Anterior cingulate cortex (tissue), 58 donors: ENCODE measurements at regions not wholly inside any gene's neighbourhood (a gene's known extent, or its start where the extent isn't known, plus 50 kb on each side); places are given as distances from the start of the nearest gene placed in this dataset.
A peak's percentile ranks its signal among the peaks of the same experiment; 100 is the strongest.

Source experiments
- DNase-seq, 58 donors: peaks; one replicate each; lab custom pipeline; 2025; lab: John Stamatoyannopoulos, UW

DNA sequence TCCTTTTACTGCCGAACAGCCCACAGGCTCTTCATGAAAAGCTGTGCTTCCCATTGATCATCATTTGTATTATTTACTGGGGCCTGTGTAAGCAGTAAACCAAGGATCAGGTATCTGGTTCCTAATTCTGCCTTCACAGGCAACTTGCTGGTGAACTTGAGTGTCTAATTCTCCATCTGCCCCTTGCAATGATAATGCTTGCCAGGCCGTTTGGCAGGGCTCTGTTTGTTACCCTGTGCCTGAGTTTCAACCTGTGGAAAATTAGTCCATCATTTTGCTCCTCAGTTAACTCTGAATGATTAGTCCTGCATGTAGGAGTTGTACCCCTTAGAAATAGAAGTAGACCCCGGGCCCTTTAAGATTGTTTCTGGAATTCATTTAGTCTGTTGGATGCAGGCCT is 298.4 kb upstream of the CADM1 start:
- DNase-seq: no peak

DNA sequence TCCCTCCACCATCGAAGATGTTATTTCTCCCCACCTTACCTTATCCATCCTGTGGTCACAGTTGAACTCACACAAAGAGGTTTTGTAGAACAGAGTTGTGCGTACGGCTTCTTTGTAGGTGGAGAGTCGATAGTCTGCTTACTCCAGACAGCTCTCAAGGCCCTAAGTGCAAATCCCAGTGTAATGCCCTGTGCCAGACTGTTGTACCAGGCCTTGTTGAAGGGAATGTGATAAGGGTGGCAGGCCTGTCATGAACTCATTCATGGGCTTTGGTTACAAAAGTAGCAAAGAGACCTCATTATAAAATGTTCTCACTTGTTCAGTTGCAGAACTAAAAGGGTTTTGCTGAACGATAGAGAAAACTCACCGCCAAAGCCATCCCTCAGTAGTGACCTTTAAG is 288.7 kb upstream of the CADM1 start:
- DNase-seq: no peak

DNA sequence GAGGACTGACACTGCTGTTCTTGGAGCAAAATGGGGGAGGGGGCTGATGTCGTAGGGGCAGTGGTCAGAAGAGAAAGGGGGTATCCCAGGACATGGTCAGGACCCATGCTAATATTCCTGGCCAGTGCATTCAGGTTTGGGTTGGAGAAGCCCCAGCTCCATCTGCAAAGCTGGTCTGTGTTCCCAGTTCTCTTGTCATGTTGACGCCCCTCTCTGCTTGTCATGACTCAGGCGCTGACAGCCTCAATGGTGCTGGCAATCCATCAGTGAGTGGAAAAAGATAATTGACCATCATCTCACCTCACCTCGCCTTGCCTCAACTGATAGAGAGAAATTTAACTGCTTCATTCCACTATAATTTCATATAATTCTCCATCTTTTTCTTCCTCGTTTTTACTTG is 283.1 kb upstream of the CADM1 start:
- no peak for DNase-seq

DNA sequence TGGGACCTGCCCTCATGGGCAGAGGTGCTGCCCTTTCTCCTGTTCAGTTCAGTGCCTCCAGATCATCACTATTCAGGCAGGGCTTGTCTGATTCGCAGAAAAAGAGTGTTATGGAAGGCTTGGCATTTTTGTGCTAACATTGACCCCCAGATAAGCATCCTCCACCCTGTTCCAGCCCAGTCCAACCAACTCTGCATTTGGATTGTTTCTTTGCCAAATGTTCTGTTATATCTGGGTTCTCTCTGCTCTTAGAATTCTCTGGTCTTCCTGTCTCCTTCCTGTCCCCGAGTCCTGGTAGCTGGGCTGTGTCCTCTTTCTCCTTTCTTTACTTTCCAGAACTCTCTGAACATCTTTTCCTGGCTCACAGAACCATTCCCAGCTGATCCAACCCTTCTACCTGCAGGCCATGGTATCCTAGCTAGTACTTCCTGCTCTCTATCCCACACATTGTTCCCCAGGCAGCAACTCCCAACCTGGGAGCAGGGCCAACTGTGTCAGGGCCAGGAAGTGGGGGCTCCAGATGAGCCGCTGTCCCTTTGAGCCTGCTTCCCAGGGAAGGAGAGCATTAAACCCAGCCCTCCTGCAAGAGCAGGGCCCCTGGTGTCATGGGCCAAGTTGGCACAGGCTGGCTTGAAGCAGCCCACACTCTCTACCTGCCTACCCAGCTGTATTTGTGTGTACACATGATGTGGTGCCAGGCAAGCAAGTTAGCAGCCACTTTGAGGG is 280.7 kb upstream of the CADM1 start:
- no peak for DNase-seq

DNA sequence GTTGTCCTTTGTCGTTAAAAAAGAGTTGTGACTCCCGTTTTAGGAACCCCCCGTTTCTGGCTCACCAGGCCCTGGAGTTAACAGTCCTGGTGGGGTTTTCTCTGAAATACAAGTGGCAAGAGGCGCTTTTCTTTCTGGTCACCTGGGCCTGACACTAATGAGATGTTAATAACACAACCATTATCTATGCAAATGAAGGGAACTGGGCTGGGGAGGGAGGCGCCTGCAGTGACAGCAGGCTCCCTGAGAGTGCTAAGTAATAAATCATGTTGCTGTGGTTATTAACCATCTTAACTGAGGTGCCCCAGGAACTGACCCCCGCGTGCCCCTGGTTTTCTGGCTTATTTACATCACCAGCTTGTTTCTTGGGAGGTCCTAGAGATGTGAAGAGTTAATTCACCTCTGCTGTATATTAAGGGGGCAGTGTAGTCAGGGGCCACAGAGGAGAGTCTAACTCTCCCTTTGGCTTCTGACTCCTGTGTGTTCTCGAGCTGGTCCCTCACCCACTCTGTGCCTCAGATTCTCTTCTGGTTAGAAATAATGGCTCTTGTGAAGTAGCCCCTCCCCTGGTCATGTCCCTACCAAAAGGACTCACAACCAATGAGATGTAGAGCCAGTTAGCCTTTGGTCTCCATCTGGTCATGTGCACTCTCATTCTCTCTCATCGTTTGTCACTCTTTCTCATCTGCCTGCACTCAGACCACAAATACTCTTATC is 276.6 kb upstream of the CADM1 start:
- DNase-seq: no peak

DNA sequence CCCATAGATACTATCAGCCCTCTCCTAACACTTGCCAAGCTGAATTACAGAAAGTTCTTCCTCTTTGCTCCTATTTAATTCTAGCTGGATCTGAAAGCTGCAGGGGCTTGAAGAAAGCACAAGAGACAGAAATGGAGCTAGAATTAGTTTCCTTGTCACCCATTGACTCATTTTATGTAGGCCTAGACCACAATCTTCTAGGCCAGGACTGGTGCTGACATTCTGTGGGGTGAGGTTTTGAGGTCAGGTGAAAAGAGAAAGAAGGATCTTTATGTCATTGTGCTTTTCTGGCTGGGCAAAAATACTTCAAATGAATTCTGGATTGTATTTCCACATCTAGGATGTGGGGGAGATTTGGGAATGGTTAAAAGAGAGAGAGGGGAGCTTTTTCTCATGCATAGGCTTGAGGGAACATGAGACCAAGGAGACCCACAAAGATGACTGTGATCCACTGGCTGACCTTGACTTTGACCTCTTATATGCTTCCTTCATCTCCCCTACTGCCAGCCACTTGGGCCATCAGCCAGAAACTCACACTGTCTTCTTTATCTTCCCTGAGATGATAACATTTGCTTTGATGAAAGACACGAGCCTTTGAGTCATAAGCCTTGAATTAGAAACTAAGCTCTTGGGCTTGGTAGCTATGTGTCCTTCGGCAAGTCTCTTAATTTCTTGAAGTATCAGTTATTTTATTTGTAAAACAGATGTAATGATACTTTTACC is 274.9 kb upstream of the CADM1 start:
- DNase-seq: no peak

DNA sequence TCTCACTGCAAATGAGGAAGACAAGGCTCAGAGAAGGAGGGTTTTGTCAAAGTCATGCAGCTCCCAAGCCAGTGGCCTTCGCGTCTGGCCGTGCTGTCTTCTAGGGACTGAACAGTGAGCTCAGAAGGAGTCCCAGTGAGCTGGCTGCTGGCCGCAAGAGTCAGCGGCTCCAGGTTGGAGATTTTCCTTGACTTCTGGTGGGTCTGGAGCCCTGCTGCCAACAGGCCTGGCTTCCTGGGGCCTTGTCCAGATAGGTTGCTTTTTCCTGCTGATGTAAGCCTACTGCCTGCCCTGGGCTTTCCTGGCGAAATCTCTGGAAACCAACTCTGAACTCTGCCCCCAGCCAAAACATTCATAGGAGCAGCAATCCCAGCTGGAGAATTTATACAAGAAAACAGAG is 272.7 kb upstream of the CADM1 start:
- no peak for DNase-seq

DNA sequence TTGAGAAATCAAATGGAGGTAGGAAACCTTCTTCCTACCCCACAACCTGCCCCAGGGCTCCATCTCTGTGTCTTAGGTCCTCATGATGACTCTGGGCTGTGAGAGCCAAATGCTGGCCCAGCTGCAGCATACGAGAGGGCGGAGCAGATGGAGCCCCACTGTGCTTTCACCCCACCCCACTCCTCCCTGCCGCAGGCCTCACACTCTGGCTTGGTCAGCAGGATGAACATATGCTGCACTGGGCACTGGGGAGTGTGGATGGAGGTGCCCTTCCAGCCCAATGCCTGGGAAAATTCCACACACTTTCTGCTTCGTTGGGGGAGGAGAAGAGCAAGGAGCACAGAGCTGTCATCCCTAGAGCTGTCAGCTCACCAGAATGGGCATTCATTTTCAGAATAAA is 271.6 kb upstream of the CADM1 start:
- no peak for DNase-seq

DNA sequence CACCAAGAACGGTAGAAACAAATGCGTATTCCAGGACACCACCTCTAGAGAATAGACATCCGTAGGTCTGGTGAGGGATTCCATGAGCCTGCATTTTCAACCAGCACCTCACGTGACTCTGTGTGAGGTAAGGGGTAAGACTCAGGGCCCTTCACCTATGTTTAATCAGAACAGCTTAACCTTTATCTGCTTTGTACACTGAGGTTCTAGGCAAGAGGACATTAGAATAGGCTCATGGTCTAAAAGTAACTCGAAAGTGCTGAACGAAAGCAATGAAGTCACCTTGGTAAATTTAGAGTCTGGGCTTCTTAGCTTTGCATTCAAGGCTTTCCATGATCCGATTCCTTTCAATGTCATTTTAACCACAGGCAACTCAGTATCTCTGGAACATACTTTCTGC is 270.5 kb upstream of the CADM1 start:
- DNase-seq: no peak

DNA sequence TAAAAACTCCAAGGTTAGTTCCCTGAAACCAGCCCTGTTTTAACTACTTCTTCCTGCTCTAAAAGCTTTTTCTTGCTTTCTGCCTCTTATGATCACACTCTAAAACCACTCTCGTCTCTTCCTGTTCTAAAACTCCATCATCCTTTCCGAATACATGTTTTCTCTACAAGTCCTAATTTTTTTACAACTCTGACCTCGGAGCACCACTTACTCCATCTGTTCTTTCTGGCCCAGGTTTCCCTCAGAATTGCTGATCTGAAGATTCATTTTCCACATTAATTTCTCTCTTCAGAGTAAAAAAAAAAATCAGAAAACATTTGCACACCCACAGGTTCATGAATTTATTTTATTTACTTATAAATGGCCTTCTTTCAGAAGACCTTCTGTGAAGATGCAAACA is 265.7 kb upstream of the CADM1 start:
- no peak for DNase-seq

DNA sequence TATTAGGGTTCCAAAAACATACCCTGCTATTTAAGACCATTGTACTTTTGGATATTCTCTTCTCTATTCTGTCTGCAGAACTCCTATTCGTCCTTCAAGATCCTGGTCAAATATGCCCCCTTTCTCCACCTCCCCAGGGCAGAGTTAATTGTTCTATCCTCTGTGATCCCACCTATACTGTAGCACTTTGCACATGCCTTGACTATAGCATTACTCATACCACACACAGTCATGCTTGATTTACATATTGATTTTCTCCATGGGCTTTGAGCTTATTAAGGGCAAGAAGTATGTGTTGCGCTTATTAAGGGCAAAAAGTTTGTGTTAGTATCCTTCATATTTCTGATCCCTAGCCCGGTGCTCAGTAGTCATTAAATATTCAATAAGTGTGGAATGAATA is 263.7 kb upstream of the CADM1 start:
- DNase-seq: no peak

DNA sequence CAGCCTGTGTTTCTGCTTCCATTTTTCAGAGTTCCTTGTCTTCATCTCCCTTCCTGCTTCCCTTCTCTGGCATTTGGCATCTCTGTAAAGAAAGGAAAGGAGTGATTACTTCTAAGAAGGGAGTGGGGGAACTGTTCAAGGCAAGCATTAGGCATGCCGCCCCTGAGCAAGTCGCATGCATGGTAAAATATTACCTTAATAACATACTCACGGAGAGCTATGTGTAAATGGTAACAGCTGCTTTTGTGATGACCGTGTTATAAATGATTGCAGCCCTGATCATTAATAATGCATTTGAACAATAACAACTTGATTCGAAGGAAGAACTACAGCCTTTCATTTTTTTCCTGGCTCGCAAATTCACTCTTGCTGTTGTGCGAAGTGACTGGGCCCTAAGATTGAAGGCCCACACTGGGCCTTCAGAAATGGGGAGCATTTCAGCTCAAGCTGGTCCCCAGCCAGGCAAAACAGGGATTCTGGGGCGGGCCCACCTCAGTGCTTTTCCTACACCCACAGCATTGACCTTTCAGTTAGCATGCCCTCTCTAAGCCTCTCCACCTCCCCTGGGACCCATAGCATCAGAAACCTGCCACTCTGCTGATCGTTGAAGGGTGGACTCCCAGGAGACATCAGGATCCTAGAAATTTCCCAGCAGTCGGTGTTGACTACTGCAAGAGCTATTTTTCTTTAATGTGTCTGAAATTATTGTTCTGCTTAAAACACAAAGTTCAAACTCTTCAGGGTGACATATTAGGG is 263.0 kb upstream of the CADM1 start:
- no peak for DNase-seq

DNA sequence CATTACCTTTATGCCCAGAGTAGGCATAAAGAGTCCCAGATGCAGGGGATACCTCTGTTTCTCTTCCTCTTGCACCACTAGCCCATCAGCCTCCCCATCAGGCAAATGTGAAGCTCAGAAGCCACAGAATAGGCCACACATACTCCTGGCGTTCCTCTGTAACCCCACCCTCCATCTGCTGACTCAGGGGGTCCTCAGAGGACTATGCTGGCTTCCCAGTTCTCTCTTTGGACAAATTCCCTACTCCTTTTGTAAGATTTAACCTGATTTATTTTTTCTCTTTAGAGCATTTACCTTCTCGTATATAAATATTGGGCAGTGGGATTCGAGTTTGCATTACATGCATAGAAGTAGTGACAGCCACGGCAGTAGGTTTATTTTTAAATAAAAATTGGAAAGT is 262.3 kb upstream of the CADM1 start:
- no peak for DNase-seq

DNA sequence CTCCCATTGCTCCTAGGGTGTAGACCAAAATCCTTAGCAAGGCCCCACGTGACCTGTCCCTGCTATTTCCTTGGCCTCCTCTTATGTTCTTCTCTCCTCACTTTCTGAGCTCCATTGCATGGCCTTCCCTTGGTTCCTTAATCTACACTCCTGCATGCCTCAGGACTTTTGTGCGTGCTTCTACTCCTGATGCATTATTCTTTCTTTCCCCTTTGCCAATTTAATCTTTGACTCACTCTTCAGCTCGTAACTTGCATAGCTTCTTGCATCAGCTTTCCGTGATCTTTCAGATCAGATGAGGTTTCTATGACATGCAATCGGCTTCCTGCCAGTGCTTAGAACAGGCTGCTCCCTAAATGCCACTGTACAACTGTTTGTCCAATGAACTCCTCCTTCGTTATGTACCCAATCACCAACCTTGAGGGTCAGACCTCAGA is 261.6 kb upstream of the CADM1 start:
- DNase-seq: no peak

DNA sequence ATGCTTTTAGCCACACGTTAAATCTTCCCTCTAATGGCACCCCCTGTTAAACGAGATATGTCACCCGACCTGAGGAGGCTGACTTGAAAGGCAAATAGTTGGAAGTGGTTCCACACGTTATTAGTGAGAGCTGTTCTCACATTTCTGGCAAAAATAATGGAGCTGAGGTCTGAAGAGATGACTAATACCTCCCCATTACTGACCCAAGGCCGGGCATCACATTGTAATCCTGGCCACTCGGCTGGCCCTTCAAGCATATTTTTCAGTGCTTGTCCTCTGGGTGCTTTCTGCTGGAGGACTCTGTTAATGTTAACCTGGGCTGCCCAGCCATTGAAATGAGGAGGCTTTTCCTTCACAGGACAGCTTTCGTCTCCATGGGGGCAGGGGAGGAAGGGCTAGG is 260.0 kb upstream of the CADM1 start:
- no peak for DNase-seq

DNA sequence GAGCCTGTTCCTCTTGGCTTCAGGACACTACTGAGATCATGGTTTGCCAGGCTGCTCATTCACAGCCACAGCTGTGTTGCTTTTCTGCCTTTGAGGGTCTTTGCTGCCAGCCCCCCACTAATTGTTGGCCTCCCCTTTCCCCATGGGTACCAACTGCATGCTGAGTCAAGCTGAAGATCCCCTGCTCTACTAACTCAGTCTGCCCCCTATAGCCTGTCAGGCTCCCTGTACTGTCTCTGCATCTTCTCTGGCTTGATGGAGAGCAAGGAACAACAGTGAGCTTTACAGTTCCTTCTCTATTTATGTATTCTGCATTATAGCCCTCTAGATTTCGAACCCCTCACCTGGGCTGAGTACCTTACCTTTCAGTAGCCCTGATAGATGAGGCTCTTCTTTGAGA is 257.6 kb upstream of the CADM1 start:
- no peak for DNase-seq

DNA sequence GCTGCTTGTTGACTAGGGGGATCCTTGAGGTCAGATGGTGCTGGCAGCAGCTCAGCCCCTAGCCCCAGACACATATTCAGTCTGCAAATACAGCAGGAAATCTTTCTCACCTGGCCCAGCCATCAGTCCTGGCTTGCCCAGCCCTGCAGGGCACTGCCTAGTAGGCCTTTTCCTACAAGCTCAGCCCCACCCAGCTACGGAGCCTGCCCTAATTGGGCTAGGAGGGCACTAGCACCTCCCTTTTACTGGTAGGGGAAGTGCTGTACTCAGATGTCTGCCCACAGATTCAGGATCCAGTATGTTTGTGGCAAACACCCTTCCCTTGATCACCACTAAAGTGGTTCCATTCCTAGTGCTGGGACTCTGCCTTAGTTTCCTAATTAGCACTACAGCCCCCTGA is 257.1 kb upstream of the CADM1 start:
- no peak for DNase-seq

DNA sequence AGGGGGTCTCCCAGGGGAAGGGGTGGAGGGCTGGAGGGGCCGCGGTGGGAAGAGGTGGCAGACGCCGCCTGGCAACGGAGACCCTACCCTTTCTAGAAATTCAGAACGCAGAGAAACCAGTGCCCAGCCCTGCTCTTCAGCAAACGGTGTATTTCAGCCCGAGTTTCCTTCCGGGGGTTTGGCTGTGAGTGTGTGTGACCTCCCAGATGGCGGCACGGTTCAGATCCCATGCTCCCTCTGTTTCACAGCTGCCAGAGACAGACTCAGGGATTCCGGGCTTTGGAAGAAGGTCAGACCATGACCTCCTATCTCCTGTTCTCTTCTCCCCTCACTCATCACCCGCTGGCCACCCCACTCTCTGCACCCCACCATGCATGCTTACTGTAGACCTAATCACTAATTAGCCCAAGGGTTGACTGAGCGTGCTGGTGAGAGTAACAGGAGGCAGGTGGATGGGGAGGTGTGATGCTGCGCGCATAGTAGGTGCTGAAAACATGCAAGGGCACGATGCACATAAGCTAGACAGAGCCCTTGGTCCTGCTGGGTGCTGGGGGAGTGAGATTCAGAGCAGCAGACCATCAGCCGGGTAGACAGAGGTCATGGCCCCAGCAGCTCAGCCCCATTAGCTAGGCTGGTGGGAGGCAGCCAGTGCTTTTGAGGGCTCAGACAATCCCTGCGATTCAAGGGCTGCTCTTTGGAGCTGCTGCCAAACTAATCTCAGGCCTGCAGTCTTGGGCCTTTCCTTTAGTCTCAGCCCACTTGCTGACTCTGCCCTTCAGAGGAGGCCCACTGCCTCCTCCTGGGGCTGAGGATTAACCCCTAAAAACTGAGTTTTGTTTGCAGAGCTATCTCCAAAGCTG is 256.5 kb upstream of the CADM1 start:
- peak in 8 of 58 donors; percentile 4 to 33 (median 10) for DNase-seq

DNA sequence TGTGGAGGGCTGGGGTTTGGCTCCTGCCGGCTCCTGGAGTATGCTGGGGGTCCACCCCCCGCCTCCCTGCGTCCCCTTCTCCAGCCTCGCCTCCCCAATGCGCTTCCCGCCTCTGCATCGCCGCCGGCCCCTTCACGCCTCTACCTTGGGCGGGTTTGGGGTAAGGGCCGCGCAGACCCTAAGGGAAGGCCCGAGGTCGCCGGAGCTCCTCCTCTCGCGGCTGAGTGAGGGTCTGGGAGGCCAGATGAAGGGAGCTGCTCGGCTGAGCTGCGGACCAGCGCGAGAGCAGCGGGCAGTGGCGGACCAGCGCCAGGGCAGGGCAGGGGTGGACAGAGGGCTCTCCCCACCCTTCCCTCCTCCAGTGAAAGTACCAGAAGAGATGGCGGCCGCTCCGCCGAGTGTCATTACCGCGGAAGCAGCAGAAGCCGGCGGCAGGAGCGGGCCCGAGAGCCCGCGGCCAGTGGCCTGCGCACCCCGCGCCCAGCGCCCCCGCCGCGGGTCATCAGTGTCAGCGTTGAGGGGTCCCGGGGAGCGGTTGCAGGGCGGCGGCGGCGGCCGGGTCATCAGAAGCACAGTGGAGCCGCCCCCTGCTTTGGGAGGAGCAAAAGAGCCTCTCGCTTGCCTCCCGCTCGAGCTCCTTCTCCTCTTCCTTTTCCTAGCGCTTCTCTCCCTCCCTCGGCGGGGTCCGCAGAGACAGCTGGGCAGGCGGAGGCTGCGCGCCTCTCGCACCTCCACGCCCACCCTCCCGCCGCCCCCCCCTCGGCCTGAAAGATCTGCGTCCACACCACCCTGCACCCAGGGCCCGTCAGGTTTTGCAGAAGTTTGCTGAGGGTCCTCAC is 255.6 kb upstream of the CADM1 start:
- DNase-seq: peak in 34 of 58 donors; percentile 8 to 62 (median 26)
